ENCODE measurements at regions not wholly inside any gene's neighbourhood (a gene's known extent, or its start where the extent isn't known, plus 50 kb on each side); places are given as distances from the start of the nearest gene placed in this dataset.
A peak's percentile ranks its signal among the peaks of the same experiment; 100 is the strongest.

- no peak overlapping the region for H3K4me3 ChIP-seq (ENCODE audit: control insufficient read depth in 2 of 3, extremely low read depth in 1 of 3, insufficient read depth in 2 of 3, low read depth in 1 of 3, low read length in 3 of 3)
- no peaks in the 10 kb centered on the region for H3K9me1 ChIP-seq (ENCODE audit: control insufficient read depth, extremely low read depth, insufficient read depth, low read length)
- no peaks in the 10 kb centered on the region for H3K4me1 ChIP-seq (ENCODE audit: control insufficient read depth, extremely low read depth, insufficient read depth, low read length)
- DNase-seq (ENCODE audit: low read depth, low spot score): no peak
- no peak overlapping the region for H3K4me2 ChIP-seq (ENCODE audit: control insufficient read depth, extremely low read depth, insufficient read depth, low read depth, low read length)
- no peaks in the 10 kb centered on the region for H4K20me1 ChIP-seq (ENCODE audit: control insufficient read depth, extremely low read depth, insufficient read depth, low read length)
- TF ChIP-seq, protein P1, sequence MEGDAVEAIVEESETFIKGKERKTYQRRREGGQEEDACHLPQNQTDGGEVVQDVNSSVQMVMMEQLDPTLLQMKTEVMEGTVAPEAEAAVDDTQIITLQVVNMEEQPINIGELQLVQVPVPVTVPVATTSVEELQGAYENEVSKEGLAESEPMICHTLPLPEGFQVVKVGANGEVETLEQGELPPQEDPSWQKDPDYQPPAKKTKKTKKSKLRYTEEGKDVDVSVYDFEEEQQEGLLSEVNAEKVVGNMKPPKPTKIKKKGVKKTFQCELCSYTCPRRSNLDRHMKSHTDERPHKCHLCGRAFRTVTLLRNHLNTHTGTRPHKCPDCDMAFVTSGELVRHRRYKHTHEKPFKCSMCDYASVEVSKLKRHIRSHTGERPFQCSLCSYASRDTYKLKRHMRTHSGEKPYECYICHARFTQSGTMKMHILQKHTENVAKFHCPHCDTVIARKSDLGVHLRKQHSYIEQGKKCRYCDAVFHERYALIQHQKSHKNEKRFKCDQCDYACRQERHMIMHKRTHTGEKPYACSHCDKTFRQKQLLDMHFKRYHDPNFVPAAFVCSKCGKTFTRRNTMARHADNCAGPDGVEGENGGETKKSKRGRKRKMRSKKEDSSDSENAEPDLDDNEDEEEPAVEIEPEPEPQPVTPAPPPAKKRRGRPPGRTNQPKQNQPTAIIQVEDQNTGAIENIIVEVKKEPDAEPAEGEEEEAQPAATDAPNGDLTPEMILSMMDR (optimal IDR thresholded peaks at IDR 0.05 in 1 of 3, IDR thresholded peaks at IDR 0.05 in 1 of 3, conservative IDR thresholded peaks at IDR 0.05 in 1 of 3; ENCODE audit: extremely low read depth in 1 of 3, insufficient read depth in 2 of 3, low read length in 3 of 3): peak; percentile 25 to 74 (median 49)
- TF ChIP-seq EZH2 (IDR thresholded peaks at IDR 0.05; ENCODE audit: low read length): no peak
- no peaks in the 10 kb centered on the region for H3K36me3 ChIP-seq (ENCODE audit: control insufficient read depth in 2 of 2, extremely low read depth in 1 of 2, insufficient read depth in 2 of 2, low read length in 2 of 2)
- H3K27me3 ChIP-seq (ENCODE audit: control insufficient read depth, extremely low read depth, insufficient read depth, low read length): no peaks in the 10 kb centered on the region
- no peaks in the 10 kb centered on the region for H3K9me3 ChIP-seq (ENCODE audit: control insufficient read depth, low read depth, low read length)
- H3K79me2 ChIP-seq (ENCODE audit: control insufficient read depth, insufficient read depth, low read length): no peaks in the 10 kb centered on the region
- no peak overlapping the region for H3K27ac ChIP-seq (ENCODE audit: control insufficient read depth, insufficient read depth, low read length)
- no peak overlapping the region for H3K9ac ChIP-seq (ENCODE audit: control insufficient read depth, extremely low read depth, insufficient read depth, low read length)
- FAIRE-seq: no peak
- dilution Hi-C loops (cut with MboI; ENCODE audit: extremely low pct_ligation_motif_present, low sequenced_read_pairs): no loop called here
- H2AFZ ChIP-seq (ENCODE audit: control insufficient read depth, low read length): no peak overlapping the region
Measured at GRCh38 chr12:63276537-63277365, 125.8 kb upstream of the AVPR1A start.

DNA sequence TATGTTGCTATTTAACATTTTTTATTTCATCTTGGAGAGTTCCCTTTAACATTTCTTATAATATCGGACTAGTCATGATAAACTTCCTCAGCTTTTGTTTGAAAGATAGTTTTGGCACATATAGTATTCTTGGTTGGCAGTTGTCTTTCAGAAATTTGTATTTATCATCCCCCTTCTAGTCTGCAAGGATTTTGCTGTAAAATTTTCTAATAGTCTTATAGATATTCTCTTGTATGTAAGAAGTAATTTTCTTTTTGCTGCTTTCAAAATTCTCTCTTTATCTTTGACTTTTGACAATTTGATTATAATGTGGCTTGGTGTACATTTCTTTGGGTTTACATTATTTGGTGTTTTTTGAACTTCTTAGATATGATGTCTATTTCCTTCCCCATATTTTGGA lies 116.0 kb upstream of the AVPR1A start:
- Histone ChIP-seq H3K9me3 (ENCODE audit: control insufficient read depth, low read depth, low read length) (no peaks in the 10 kb centered on the region), H4K20me1 (ENCODE audit: control insufficient read depth, extremely low read depth, insufficient read depth, low read length) (no peaks in the 10 kb centered on the region), H3K27ac (ENCODE audit: control insufficient read depth, insufficient read depth, low read length) (no peak overlapping the region), H3K36me3 (ENCODE audit: control insufficient read depth in 2 of 2, extremely low read depth in 1 of 2, insufficient read depth in 2 of 2, low read length in 2 of 2) (no peaks in the 10 kb centered on the region), H3K9ac (ENCODE audit: control insufficient read depth, extremely low read depth, insufficient read depth, low read length) (no peak overlapping the region), H3K27me3 (ENCODE audit: control insufficient read depth, extremely low read depth, insufficient read depth, low read length) (no peaks in the 10 kb centered on the region), H3K4me2 (ENCODE audit: control insufficient read depth, extremely low read depth, insufficient read depth, low read depth, low read length) (no peak overlapping the region), H2AFZ (ENCODE audit: control insufficient read depth, low read length) (no peak overlapping the region), H3K9me1 (ENCODE audit: control insufficient read depth, extremely low read depth, insufficient read depth, low read length) (no peaks in the 10 kb centered on the region), H3K79me2 (ENCODE audit: control insufficient read depth, insufficient read depth, low read length) (no peaks in the 10 kb centered on the region), H3K4me3 (ENCODE audit: control insufficient read depth in 2 of 3, extremely low read depth in 1 of 3, insufficient read depth in 2 of 3, low read depth in 1 of 3, low read length in 3 of 3) (no peak overlapping the region), H3K4me1 (ENCODE audit: control insufficient read depth, extremely low read depth, insufficient read depth, low read length) (no peaks in the 10 kb centered on the region)
- dilution Hi-C loops (cut with MboI; ENCODE audit: extremely low pct_ligation_motif_present, low sequenced_read_pairs): no loop called here
- FAIRE-seq (no peak), DNase-seq (ENCODE audit: low read depth, low spot score) (no peak)
- no peak for TF ChIP-seq EZH2 (IDR thresholded peaks at IDR 0.05; ENCODE audit: low read length)
- TF ChIP-seq, protein P1 (optimal IDR thresholded peaks at IDR 0.05 in 1 of 3, IDR thresholded peaks at IDR 0.05 in 1 of 3, conservative IDR thresholded peaks at IDR 0.05 in 1 of 3; ENCODE audit: extremely low read depth in 1 of 3, insufficient read depth in 2 of 3, low read length in 3 of 3): no peak
